ENCODE measurements at regions not wholly inside any gene's neighbourhood (a gene's known extent, or its start where the extent isn't known, plus 50 kb on each side); places are given as distances from the start of the nearest gene placed in this dataset.

GRCh38 chr13:87827479-87827878 lies 156.3 kb downstream of the SLITRK5 start:
- TF ChIP-seq POLR2A (IDR thresholded peaks at IDR 0.05) (no peak), CTCF (IDR thresholded peaks at IDR 0.05) (no peak)
- no peaks in the 10 kb centered on the region for H3K4me1 ChIP-seq

GRCh38 chr13:87837522-87837921 lies 166.4 kb downstream of the SLITRK5 start:
- no peak for TF ChIP-seq POLR2A (IDR thresholded peaks at IDR 0.05)
- TF ChIP-seq CTCF (IDR thresholded peaks at IDR 0.05): no peak

More at GRCh38 chr13:87827479-87827878, 156.3 kb downstream of the SLITRK5 start:
- Histone ChIP-seq H3K27ac (no peak overlapping the region), H3K27me3 (no peaks in the 10 kb centered on the region), H3K36me3 (no peaks in the 10 kb centered on the region), H3K9me3 (no peaks in the 10 kb centered on the region), H3K4me3 (replicated peaks in 1 of 3) (no peak overlapping the region)
- no peak for DNase-seq
- intact Hi-C loops (cut with DNase I): no loop called here
- WGBS, 2 donors: 93 to 96% methylated on average over 4 of the region's 4 CpGs

GRCh38 chr13:87837946-87838345 lies 166.8 kb downstream of the SLITRK5 start:
- no peak for TF ChIP-seq POLR2A (IDR thresholded peaks at IDR 0.05)
- Histone ChIP-seq H3K36me3 (no peaks in the 10 kb centered on the region), H3K4me3 (replicated peaks in 1 of 3) (no peak overlapping the region), H3K9me3 (no peaks in the 10 kb centered on the region), H3K27me3 (no peaks in the 10 kb centered on the region), H3K4me1 (no peaks in the 10 kb centered on the region), H3K27ac (no peak overlapping the region)
- DNase-seq: no peak
- intact Hi-C loops (cut with DNase I): no loop called here
- WGBS, 2 donors: 57 to 59% methylated on average over 1 of the region's 1 CpG

More at GRCh38 chr13:87837522-87837921, 166.4 kb downstream of the SLITRK5 start:
- Histone ChIP-seq H3K27ac (no peak overlapping the region), H3K36me3 (no peaks in the 10 kb centered on the region), H3K4me1 (no peaks in the 10 kb centered on the region), H3K9me3 (no peaks in the 10 kb centered on the region), H3K4me3 (replicated peaks in 1 of 3) (no peak overlapping the region), H3K27me3 (no peaks in the 10 kb centered on the region)
- intact Hi-C loops (cut with DNase I): no loop called here
- WGBS, 2 donors: 16 to 19% methylated on average over 1 of the region's 1 CpG
- no peak for DNase-seq

GRCh38 chr13:87851410-87851809 lies 180.2 kb downstream of the SLITRK5 start:
- Histone ChIP-seq H3K27me3 (no peaks in the 10 kb centered on the region), H3K4me1 (no peaks in the 10 kb centered on the region), H3K4me3 (replicated peaks in 1 of 3) (no peak overlapping the region), H3K36me3 (no peaks in the 10 kb centered on the region), H3K9me3 (no peaks in the 10 kb centered on the region), H3K27ac (no peak overlapping the region)
- intact Hi-C loops (cut with DNase I): no loop called here
- DNase-seq: no peak
- 96% methylated on average over 2 of the region's 2 CpGs for WGBS, 2 donors
- TF ChIP-seq CTCF (IDR thresholded peaks at IDR 0.05) (no peak), POLR2A (IDR thresholded peaks at IDR 0.05) (no peak)

GRCh38 chr13:87855553-87855952 lies 184.4 kb downstream of the SLITRK5 start:
- DNase-seq: no peak
- intact Hi-C loops (cut with DNase I): no loop called here
- no peaks in the 10 kb centered on the region for H3K36me3 ChIP-seq
- no peaks in the 10 kb centered on the region for H3K4me1 ChIP-seq
- no peaks in the 10 kb centered on the region for H3K9me3 ChIP-seq
- TF ChIP-seq POLR2A (IDR thresholded peaks at IDR 0.05) (no peak), CTCF (IDR thresholded peaks at IDR 0.05) (no peak)
- no peak overlapping the region for H3K4me3 ChIP-seq (replicated peaks in 1 of 3)
- no peaks in the 10 kb centered on the region for H3K27me3 ChIP-seq
- WGBS, 2 donors: 81 to 82% methylated on average over 2 of the region's 2 CpGs
- H3K27ac ChIP-seq: no peak overlapping the region

GRCh38 chr13:87859261-87859660 lies 188.1 kb downstream of the SLITRK5 start:
- intact Hi-C loops (cut with DNase I): no loop called here
- Histone ChIP-seq H3K4me1 (peaks cover 0 to 4% of the 10 kb centered on the region in 2 donors), H3K27me3 (no peaks in the 10 kb centered on the region), H3K27ac (no peak overlapping the region), H3K9me3 (no peaks in the 10 kb centered on the region), H3K4me3 (replicated peaks in 1 of 3) (no peak overlapping the region), H3K36me3 (no peaks in the 10 kb centered on the region)
- DNase-seq: no peak
- no peak for TF ChIP-seq POLR2A (IDR thresholded peaks at IDR 0.05)
- TF ChIP-seq CTCF (IDR thresholded peaks at IDR 0.05): no peak
- WGBS, 2 donors: 93% methylated on average over 4 of the region's 4 CpGs

Data from thyroid gland (tissue), 4 donors.